ENCODE measurements at regions not wholly inside any gene's neighbourhood (a gene's known extent, or its start where the extent isn't known, plus 50 kb on each side); places are given as distances from the start of the nearest gene placed in this dataset.

GRCh38 chr1:244207042-244207934 is 156.2 kb downstream of the ZBTB18 start:
- no peak for ATAC-seq
- no peak overlapping the region for H3K4me3 Mint-ChIP-seq
- peaks cover 0 to 6% (median 0%) of the 10 kb centered on the region in 5 donors for H3K27me3 Mint-ChIP-seq
- no peak overlapping the region for H3K27ac Mint-ChIP-seq
- POLR2A ChIA-PET: interaction anchor here (0.6 kb wide), 1 partner anchor 77 kb away, joined by 3 read pairs; no protein-coding TSS in a partner anchor
- no peak for DNase-seq
- no peaks in the 10 kb centered on the region for H3K9me3 Mint-ChIP-seq
- H3K4me1 Mint-ChIP-seq: peaks cover 0 to 4% (median 1%) of the 10 kb centered on the region in 4 donors
- peaks cover 0 to 2% (median 0%) of the 10 kb centered on the region in 3 donors for H3K36me3 Mint-ChIP-seq

- no peak overlapping the region for H3K27ac Mint-ChIP-seq
- no peak for DNase-seq
- H3K4me3 Mint-ChIP-seq: no peak overlapping the region
- no peaks in the 10 kb centered on the region for H3K9me3 Mint-ChIP-seq
- H3K27me3 Mint-ChIP-seq: peaks cover 0 to 6% (median 0%) of the 10 kb centered on the region in 5 donors
- ATAC-seq: no peak
- peaks cover 0 to 2% (median 0%) of the 10 kb centered on the region in 3 donors for H3K36me3 Mint-ChIP-seq
- H3K4me1 Mint-ChIP-seq: peaks cover 0 to 4% (median 1%) of the 10 kb centered on the region in 4 donors
- POLR2A ChIA-PET: no interaction called here
Measured at GRCh38 chr1:244207935-244208244, 156.8 kb downstream of the ZBTB18 start.

GRCh38 chr1:244209955-244210354 is 158.9 kb downstream of the ZBTB18 start:
- Mint-ChIP-seq H3K36me3 (peaks cover 0 to 2% (median 0%) of the 10 kb centered on the region in 3 donors), H3K27me3 (peaks cover 0 to 3% (median 0%) of the 10 kb centered on the region in 5 donors), H3K4me3 (no peak overlapping the region), H3K4me1 (peaks cover 0 to 4% (median 1%) of the 10 kb centered on the region in 4 donors), H3K27ac (no peak overlapping the region), H3K9me3 (no peaks in the 10 kb centered on the region)
- POLR2A ChIA-PET: no interaction called here
- DNase-seq (no peak), ATAC-seq (no peak)

GRCh38 chr1:244210884-244211558 is 159.9 kb downstream of the ZBTB18 start:
- no peak for ATAC-seq
- DNase-seq: no peak
- peaks cover 0 to 2% (median 0%) of the 10 kb centered on the region in 9 donors for H3K9me3 Mint-ChIP-seq
- H3K27me3 Mint-ChIP-seq: peaks cover 0 to 3% (median 0%) of the 10 kb centered on the region in 5 donors
- POLR2A ChIA-PET: no interaction called here
- no peak overlapping the region for H3K27ac Mint-ChIP-seq
- peaks cover 0 to 2% (median 0%) of the 10 kb centered on the region in 3 donors for H3K36me3 Mint-ChIP-seq
- no peak overlapping the region for H3K4me3 Mint-ChIP-seq
- H3K4me1 Mint-ChIP-seq: peaks cover 0 to 4% (median 1%) of the 10 kb centered on the region in 4 donors

- H3K27ac Mint-ChIP-seq: no peak overlapping the region
- POLR2A ChIA-PET: no interaction called here
- H3K4me3 Mint-ChIP-seq: no peak overlapping the region
- H3K4me1 Mint-ChIP-seq: peaks cover 0 to 4% (median 1%) of the 10 kb centered on the region in 4 donors
- H3K36me3 Mint-ChIP-seq: peaks cover 0 to 2% (median 0%) of the 10 kb centered on the region in 3 donors
- peaks cover 0 to 2% (median 0%) of the 10 kb centered on the region in 9 donors for H3K9me3 Mint-ChIP-seq
- ATAC-seq (no peak), DNase-seq (no peak)
- H3K27me3 Mint-ChIP-seq: peaks cover 0 to 3% (median 0%) of the 10 kb centered on the region in 5 donors
Measured at GRCh38 chr1:244211559-244211944, 160.5 kb downstream of the ZBTB18 start.

- H3K27me3 Mint-ChIP-seq: peaks cover 0 to 4% (median 3%) of the 10 kb centered on the region in 5 donors
- DNase-seq: no peak
- H3K9me3 Mint-ChIP-seq: peaks cover 0 to 2% (median 0%) of the 10 kb centered on the region in 9 donors
- H3K4me1 Mint-ChIP-seq: peaks cover 0 to 4% (median 1%) of the 10 kb centered on the region in 4 donors
- no peak overlapping the region for H3K4me3 Mint-ChIP-seq
- H3K36me3 Mint-ChIP-seq: peaks cover 0 to 2% (median 0%) of the 10 kb centered on the region in 3 donors
- no peak for ATAC-seq
- H3K27ac Mint-ChIP-seq: no peak overlapping the region
- POLR2A ChIA-PET: no interaction called here
Measured at GRCh38 chr1:244212219-244212618, 161.1 kb downstream of the ZBTB18 start.

- H3K27ac Mint-ChIP-seq: no peak overlapping the region
- peaks cover 0 to 2% (median 0%) of the 10 kb centered on the region in 9 donors for H3K9me3 Mint-ChIP-seq
- no peak overlapping the region for H3K4me3 Mint-ChIP-seq
- H3K27me3 Mint-ChIP-seq: peaks cover 0 to 4% (median 3%) of the 10 kb centered on the region in 5 donors
- H3K36me3 Mint-ChIP-seq: peaks cover 0 to 2% (median 0%) of the 10 kb centered on the region in 3 donors
- POLR2A ChIA-PET: no interaction called here
- peaks cover 0 to 4% (median 1%) of the 10 kb centered on the region in 4 donors for H3K4me1 Mint-ChIP-seq
- ATAC-seq: no peak
- DNase-seq: no peak
Measured at GRCh38 chr1:244212797-244213475, 161.9 kb downstream of the ZBTB18 start.

GRCh38 chr1:244214009-244214967 is 163.2 kb downstream of the ZBTB18 start:
- no peak for ATAC-seq
- Mint-ChIP-seq H3K27me3 (peaks cover 0 to 4% (median 0%) of the 10 kb centered on the region in 5 donors), H3K27ac (no peak overlapping the region), H3K9me3 (peaks cover 0 to 2% (median 0%) of the 10 kb centered on the region in 9 donors), H3K36me3 (no peaks in the 10 kb centered on the region), H3K4me1 (peaks cover 0 to 4% (median 0%) of the 10 kb centered on the region in 4 donors), H3K4me3 (no peak overlapping the region)
- POLR2A ChIA-PET: no interaction called here
- DNase-seq: no peak

GRCh38 chr1:244216836-244217235 is 165.8 kb downstream of the ZBTB18 start:
- H3K27ac Mint-ChIP-seq: no peak overlapping the region
- peaks cover 0 to 2% (median 0%) of the 10 kb centered on the region in 9 donors for H3K9me3 Mint-ChIP-seq
- no peaks in the 10 kb centered on the region for H3K36me3 Mint-ChIP-seq
- ATAC-seq: no peak
- H3K4me1 Mint-ChIP-seq: no peaks in the 10 kb centered on the region
- H3K27me3 Mint-ChIP-seq: peaks cover 0 to 4% (median 0%) of the 10 kb centered on the region in 5 donors
- POLR2A ChIA-PET: no interaction called here
- no peak for DNase-seq
- H3K4me3 Mint-ChIP-seq: no peak overlapping the region

- no peaks in the 10 kb centered on the region for H3K36me3 Mint-ChIP-seq
- peaks cover 0 to 4% (median 0%) of the 10 kb centered on the region in 5 donors for H3K27me3 Mint-ChIP-seq
- peak overlapping the region in 1 of 10 donors; percentile 16 for H3K27ac Mint-ChIP-seq
- POLR2A ChIA-PET: no interaction called here
- no peak overlapping the region for H3K4me3 Mint-ChIP-seq
- peaks cover 0 to 2% (median 0%) of the 10 kb centered on the region in 9 donors for H3K9me3 Mint-ChIP-seq
- ATAC-seq (no peak), DNase-seq (no peak)
- no peaks in the 10 kb centered on the region for H3K4me1 Mint-ChIP-seq
Measured at GRCh38 chr1:244217711-244218110, 166.6 kb downstream of the ZBTB18 start.

GRCh38 chr1:244218220-244218619 is 167.1 kb downstream of the ZBTB18 start:
- H3K9me3 Mint-ChIP-seq: peaks cover 0 to 2% (median 0%) of the 10 kb centered on the region in 9 donors
- H3K36me3 Mint-ChIP-seq: no peaks in the 10 kb centered on the region
- H3K27me3 Mint-ChIP-seq: peaks cover 0 to 4% (median 0%) of the 10 kb centered on the region in 5 donors
- no peak overlapping the region for H3K27ac Mint-ChIP-seq
- DNase-seq: no peak
- ATAC-seq: no peak
- POLR2A ChIA-PET: no interaction called here
- no peaks in the 10 kb centered on the region for H3K4me1 Mint-ChIP-seq
- H3K4me3 Mint-ChIP-seq: no peak overlapping the region

GRCh38 chr1:244219149-244219548 is 168.1 kb downstream of the ZBTB18 start:
- no peak for ATAC-seq

More at GRCh38 chr1:244219149-244219548, 168.1 kb downstream of the ZBTB18 start:
- Mint-ChIP-seq H3K9me3 (peaks cover 0 to 2% (median 0%) of the 10 kb centered on the region in 9 donors), H3K4me1 (no peaks in the 10 kb centered on the region), H3K4me3 (no peak overlapping the region), H3K27ac (no peak overlapping the region), H3K36me3 (no peaks in the 10 kb centered on the region), H3K27me3 (peaks cover 0 to 4% (median 0%) of the 10 kb centered on the region in 5 donors)
- POLR2A ChIA-PET: no interaction called here
- DNase-seq: no peak
